AG09309 (cell line): ENCODE measurements at regions not wholly inside any gene's neighbourhood (a gene's known extent, or its start where the extent isn't known, plus 50 kb on each side); places are given as distances from the start of the nearest gene placed in this dataset.
"Not testable (repeated sequence)": the region's sequence is repeated elsewhere in the genome, so short reads cannot be mapped to it uniquely, and the experiment has no call there.

ENCODE experiments used
- DNase-seq: peaks from one replicate; pipeline ENCODE4 v3.0.0-alpha.2; 2010; ENCODE audit warnings: low read depth
- H3K4me3 ChIP-seq: 2 replicates; pipeline ENCODE4 v1.5.1; 2011; ENCODE audit warnings: mild to moderate bottlenecking, low read depth, low read length, moderate library complexity; ENCODE audit not compliant: control insufficient read depth
- CTCF ChIP-seq: IDR thresholded peaks from 2 replicates; pipeline ENCODE4 v1.5.1; 2011; ENCODE audit warnings: mild to moderate bottlenecking, low read depth, low read length, inconsistent platforms; ENCODE audit not compliant: insufficient read depth, control insufficient read depth; ENCODE audit errors: missing control alignments

GRCh38 chr4:141352331-141352730 lies 131.6 kb downstream of the ZNF330 start:
- no peak overlapping the region for H3K4me3 ChIP-seq
- no peak for DNase-seq
- TF ChIP-seq CTCF: no peak

- no peak overlapping the region for H3K4me3 ChIP-seq
- TF ChIP-seq CTCF: no peak
- peak; percentile 55 for DNase-seq
Measured at GRCh38 chr4:141352909-141353525, 132.3 kb downstream of the ZNF330 start.

GRCh38 chr4:141356321-141356962 lies 135.7 kb downstream of the ZNF330 start:
- no peak overlapping the region for H3K4me3 ChIP-seq
- DNase-seq: no peak
- TF ChIP-seq CTCF: no peak

- no peak overlapping the region for H3K4me3 ChIP-seq
- no peak for TF ChIP-seq CTCF
- no peak for DNase-seq
Measured at GRCh38 chr4:141356963-141357335, 136.3 kb downstream of the ZNF330 start.

GRCh38 chr4:141368241-141368640 lies 147.5 kb downstream of the ZNF330 start:
- DNase-seq, H3K4me3 ChIP-seq: not testable (repeated sequence)

GRCh38 chr4:141371206-141371605 lies 150.5 kb downstream of the ZNF330 start:
- TF ChIP-seq CTCF: no peak
- no peak for DNase-seq
- H3K4me3 ChIP-seq: no peak overlapping the region

GRCh38 chr4:141375855-141376254 lies 155.2 kb downstream of the ZNF330 start:
- no peak overlapping the region for H3K4me3 ChIP-seq
- peak; percentile 89 for DNase-seq
- TF ChIP-seq CTCF: peak; percentile 87
